HG03196 (cell line): ENCODE measurements at regions not wholly inside any gene's neighbourhood (a gene's known extent, or its start where the extent isn't known, plus 50 kb on each side); places are given as distances from the start of the nearest gene placed in this dataset.

ENCODE experiments used
- ATAC-seq: cut with Tn5 transposase; IDR thresholded peaks from one replicate; pipeline ENCODE4 v1.9.1; 2021; ENCODE audit not compliant: unreplicated experiment

DNA sequence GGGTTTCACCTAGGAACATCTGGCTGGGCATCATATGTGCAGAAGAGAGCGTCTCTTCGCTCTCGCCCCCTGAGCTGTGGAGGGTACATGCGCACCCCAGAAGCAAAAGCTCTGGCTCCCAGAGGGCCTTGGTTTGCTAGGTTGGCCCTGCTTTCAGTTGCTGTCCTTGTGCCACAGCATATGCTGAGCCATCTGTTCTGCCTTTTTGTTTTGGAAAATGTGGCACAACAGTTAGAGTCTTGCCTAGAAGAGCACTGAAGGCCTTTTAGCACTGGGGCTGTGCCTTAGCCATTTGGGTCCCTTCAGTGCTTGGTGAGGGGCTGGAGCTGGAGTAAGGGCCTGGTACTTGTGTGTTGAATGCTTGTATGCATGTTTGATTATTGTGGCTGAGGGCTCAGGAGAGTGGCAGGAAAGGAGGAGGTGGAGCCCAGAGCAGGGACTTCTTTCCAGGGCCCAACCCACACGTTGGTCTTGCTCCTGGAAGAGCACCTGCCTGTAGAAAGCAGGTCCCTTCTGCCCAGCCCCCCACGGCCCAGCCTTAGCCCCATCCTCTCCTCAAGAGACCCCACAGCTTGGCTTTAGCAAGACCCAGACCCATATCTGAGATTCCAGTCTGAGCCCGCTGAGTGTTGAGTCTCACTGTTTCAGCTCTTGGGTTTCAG, 113.7 kb downstream of the SLC25A47 start:
- ATAC-seq: no peak

DNA sequence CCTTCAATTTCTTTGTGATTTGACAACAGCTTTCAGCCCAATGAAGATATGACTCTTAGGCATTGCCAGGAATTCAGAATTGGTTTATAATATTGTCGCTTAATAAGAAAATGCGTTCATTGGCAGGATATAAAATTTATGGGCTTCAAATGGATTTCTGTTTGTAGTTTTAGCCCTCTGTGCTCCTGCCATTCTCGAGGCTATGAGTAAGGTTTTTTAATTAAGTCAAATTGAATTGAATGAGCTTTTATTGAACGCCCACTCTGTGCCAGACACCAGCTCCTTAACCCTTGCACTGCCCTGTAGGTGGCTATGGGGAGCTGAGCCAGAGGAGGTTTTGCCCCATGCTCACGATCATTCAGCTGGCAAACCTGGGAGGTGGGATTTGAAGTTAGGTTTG, 115.1 kb downstream of the SLC25A47 start:
- no peak for ATAC-seq

DNA sequence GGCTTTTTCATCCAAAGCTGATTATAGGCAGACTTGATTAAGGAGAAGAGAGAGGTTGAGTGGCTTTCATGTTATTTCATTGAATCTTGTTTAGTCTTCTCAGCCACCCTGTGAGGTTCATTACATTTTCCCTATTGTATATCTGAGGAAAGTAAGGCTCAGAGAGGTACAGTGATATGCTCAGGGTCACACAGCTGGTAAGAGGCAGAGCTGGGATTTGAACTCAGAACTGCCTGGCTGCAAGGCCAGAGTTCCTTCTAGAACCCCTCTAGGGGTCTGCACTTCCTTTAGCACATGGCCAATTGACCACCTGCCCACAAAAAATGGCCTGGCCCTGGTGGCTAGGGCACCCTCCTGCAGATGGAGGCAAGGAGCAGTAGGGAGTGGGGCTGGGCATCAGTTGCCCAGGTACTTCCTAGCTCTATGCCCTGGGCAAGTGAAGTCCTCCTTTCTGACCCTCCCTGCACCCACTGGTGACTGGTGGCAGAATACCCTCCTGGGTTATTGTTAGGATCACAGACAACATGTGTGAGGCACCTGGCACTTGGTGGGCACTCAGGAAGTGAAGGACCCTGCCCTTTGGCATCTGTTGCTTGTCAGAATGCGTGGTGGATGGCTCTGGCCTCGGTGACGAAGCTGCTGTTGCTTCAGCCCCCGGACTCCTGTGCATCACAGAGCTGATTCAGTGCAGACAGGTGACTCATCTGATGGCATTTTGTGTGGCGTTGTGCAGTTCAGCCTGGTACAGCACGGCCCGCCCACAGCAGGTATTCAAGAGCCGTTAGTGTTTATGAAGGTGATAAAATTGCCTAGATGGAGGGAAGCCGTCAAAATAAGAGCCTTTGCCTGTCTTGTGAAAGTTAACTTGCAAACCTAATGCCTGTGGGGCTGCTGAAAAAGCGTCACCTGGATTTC, 115.8 kb downstream of the SLC25A47 start:
- ATAC-seq: no peak

DNA sequence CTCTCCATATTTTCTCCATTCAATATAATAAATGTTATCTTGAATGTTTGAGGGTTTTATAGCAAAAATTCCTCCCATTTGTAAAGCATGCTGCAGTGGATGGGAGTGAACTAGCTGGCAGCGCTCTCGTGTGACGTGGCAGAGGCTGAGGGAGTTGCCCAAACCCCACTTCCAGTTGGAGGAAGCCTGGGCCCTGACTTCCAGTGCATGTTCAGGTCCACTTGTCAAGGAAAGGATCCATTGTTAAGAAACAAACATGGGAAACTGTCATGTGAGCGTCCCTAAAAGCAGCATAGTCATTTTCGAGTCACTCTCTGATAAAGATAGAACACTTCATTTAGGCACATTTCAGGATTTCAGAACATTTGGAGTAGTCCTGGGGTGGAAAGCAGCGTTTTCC, 116.6 kb downstream of the SLC25A47 start:
- no peak for ATAC-seq

DNA sequence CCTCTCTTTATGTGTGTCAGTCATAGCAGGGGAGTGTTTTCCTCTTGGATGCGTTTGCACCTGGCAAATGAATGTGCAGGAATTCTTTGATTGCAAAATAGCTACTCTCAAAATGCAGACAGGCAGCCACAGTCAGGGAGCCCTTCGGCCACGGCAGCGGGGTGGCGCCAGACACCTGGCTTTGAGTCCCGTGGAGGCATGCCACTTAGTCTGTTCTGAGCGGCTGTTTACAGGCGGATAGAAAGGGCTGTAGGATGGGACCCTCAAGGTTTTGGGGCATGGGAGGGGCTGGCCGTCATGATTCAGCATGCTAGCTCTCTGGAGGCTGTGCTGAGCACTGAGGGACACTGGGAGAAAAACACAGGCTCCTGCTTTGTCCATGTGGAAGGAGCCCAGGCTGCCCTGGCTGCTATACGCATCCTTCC, 117.1 kb downstream of the SLC25A47 start:
- no peak for ATAC-seq

DNA sequence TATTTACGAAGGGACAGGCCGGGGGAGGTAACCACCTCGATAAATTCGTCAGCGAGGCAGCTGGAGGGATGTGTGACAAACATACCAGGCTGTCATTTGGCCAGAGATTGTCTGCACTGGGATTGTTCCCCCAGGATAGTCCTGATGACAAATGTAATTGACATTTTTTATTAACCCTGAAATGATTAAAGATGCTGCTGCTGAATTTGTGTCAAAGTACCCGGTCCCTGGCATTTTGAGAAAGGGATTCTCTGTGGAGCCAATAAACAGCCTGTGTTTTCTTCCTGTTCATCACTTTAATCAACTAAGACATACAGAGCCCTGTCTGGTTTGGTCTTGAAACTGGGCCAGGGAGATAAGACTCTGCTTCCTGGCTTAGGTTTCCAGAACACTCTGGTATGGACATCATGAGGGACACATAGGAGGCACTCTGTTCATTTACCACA, 117.6 kb downstream of the SLC25A47 start:
- ATAC-seq: no peak

DNA sequence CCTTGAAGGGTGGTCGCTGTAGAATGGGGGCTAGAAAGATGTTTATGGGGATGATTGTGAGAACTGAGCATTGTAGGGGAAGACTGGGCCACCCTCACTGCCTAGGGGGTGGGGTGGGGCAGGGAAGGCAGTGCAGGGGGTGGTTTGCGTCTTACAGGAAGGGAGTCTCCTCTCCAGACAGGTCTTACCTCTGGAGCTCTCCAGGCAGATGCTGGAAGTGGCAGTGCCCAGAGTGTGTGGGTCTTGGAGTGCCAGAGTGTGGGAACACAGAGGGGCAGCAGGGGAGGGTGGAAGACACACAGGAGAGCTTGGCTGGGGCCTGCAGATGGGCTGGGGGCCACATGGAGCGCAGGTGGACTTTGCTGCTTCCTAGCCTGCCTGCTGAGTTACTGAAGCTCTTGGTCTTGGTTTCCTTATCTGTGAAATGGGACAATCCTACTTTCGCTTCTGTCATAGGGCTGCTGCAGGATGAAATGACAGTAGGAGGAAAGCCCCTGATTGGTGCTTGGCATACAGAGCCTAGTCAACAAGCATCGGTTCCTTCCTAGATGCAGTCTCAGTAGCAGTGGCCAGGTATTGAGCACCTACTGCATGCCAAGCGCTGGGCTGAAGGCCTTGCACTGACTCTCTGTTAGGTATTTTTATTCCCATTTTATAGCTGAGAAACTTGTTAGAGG, 118.3 kb downstream of the SLC25A47 start:
- no peak for ATAC-seq

DNA sequence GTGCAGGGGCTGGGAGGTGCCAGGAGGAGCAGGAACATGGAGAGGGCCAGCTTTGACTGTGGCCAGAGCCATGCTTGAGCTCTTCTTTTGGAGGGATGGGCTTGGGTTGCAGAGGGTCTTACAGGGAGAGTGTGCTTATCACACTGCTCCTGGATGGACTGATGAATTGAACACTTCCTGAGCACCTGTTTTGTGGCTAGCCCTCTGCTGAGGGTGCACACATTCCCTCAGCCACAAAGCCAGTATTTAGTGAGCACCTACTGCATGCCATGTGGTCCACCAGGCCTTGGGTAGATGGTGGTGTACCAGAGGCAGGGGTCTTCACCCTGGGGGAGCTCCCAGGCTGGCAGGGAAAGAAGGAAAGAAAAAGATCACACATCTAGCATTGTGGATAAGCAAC, 118.9 kb downstream of the SLC25A47 start:
- no peak for ATAC-seq

DNA sequence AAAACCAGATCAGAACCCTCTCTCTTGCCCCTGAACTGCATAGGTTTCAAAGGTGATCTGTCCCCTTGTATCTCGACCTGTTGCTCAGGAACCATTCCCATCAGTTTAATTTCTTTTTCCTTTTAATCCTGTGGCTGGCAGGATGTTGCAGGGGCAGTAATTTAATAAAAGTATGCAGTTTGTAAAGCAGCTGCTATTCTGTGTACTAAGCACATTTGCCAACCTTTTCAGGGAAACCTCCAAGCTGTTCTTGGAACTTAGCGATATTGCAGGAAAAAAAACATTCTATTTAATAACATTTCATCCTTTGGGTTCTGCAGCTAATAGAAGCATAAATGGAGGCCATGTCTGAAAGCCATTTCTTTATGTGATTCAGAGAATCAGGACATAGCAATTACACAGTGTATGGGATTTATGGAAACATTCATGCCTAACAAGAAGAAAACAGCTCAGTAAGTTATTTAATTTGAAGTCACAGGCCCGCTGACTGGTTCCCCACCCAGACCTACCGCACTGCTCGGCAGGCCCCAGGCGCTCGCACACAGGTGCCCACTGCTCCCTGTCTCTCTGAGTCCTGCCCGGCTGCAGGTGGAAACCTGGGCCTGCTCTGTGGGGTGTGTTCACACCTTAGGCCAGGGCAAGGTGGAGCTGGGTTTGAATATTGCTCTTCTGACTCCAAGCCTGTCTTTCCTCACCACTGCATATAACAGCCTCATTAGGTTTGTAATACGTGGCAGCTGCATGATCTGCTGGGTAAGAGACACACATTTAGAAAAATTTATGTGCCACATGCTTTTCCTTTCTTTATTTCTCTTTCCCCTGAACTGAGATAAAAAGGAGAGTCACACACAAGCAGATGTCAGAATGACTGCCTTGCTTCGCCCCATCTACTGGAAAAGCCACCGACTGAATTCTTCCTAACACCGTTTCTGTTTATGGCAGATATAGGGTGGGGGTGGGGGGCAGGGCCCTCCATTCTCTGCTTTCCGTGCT, 119.7 kb downstream of the SLC25A47 start:
- ATAC-seq: no peak

DNA sequence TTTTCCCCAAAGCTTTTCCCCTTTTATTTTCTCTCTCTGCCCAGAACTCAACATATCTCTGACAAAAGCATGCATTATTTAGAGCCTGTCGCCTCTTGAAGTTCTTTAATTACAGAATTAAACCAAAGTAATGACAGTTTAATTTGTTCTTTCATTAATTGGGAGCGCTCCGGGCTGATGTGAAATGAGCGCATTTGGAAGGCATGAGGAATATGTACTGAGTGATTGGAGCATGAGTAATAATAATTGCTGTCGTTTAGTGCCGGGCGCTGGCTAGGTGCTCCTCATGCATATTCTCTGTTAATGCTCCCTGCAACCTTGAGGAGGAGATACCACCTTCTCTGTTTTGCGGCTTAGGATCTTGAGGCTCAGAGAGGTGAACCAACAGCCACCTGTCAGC, 120.5 kb downstream of the SLC25A47 start:
- ATAC-seq: no peak

DNA sequence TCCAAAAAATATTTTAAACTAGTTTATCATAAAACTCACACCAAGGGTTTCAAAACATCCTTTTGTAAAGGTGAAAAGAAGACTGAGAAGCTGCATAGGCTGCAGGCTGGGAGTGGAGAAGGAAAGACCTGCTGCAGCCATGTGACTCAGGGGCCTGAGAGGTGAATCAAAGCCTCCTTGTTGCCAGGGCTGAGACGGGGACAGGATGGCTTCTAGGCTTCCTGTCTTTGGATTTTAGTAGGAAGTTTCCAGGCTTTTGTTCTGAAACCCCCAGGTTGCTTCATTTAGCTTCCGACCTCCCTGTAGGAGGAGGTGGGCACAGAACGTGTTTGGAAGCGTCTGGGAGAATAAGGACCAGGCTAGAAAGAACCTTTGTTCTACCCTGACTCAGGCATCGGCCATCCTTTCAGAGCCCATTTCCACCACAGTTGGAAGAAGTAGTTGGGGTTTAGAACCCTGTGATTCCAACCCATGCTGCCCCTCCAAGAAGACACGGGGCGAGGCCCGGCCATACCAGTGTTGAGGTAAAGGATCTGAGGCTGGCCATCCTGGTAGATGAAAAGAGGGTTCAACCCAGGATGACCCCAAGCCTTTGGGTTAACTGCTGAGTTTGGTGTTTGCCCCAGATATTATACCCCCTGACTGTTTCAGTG, 122.4 kb downstream of the SLC25A47 start:
- no peak for ATAC-seq

DNA sequence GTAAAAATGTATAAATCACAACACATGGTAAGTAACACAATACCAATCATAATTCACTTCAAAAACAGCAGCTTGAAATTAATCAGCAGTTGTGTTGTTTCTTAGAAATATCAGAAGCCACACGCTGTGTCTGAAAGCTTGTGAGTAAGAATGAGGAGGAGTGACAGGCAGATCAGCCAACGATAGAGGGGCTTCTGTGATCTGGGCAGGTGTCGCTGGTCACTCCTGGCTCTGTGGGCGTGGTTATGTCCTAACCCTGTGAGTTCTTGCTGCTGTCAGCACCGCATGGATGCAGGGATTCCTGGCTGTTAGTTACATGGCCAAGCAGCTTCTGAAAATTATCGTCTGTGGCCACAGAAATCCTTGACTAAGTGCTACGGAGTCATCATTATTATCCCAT, 123.4 kb downstream of the SLC25A47 start:
- ATAC-seq: no peak

DNA sequence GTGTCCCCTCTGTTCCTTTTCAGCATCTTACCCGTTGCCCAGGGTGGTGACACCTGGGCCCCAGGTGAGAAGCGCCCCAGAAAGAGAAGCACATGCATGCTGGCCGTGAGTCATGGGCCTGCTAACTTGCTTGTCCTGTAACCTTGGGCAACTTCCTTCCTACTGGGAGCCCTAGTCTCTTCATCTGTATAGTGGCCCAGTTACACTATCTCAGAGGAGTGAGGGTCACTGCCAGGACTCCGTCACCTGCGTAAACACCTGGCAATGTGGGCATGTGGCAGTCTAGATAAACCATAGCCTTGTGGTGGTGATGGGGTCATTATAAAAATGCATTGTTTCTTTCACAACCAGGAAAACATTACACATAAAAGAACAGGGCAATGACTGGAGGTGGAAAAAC, 125.2 kb downstream of the SLC25A47 start:
- no peak for ATAC-seq

DNA sequence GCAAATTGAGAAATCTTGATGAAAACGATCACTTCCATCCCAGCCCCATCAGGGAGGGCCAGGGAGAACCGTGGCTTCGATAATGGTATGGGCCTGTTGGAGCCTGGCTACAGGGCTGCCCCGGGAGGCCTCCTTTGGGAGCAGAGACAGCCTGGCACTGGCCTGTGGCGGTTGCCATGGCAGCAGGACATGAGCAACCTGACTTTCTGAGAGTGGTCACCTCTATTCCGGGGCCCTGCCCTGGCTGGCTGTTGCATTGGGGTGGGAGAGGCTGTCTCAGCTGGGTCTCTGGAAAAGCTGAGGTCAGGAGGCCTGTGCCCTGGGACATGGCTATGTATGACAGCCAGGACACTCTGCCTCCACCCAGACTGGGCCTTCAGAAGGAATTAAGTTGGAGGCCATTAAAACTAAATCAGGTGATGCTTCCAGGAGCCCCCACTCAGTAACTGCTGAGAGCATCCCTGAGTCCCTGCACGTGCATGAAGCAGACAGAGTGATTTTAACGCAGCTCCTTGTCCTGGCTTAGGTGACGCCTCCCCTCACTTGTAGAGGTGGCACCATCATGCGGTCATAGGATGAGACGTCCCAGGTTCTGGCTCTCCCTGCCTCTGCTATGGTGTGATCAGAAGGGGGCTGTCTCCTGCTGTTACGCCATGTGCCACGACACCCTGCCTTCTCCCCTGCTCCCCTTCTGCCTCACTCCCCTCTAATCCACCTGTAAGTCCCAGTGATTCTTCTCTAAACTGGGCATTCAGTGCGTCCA, 126.3 kb downstream of the SLC25A47 start:
- no peak for ATAC-seq

DNA sequence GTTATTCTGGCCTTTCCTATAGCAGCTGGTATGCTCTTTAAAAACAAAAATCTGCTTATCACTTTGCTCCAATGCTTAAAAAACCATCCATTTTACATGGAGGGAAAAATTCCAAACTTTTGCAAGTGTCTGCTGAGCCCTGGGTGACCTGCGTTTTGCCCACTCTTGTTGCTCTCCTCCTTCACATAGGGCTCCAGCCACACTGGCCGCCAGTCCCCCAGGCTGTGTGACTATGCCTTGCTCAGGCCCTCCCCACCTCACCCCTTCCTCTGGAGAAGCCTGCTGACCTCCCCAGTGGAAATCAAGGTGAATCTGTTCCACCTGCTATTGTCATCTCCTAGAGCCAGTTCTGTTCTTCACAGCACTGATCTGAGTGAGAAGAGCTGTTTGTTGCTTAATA, 126.9 kb downstream of the SLC25A47 start:
- ATAC-seq: no peak

DNA sequence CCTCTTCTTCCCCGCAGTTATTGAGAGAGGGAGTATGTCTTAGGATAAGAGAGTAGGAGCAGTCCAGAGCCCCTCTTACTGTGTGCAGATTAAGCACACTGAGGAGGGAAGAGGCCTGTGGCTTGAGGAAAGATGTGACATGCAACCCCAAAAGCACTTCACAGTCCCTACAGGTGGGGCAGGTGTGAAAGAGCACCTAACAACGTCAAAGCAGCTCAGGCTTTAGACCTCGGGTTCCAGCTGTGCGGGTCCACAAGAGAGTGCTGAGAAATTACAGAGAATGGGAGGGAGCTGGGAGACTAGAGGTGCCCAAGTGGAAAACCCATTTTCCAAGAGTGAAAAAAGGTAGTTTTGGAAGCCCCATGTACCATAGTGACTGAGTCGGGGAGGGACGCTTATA, 127.6 kb downstream of the SLC25A47 start:
- ATAC-seq: no peak

DNA sequence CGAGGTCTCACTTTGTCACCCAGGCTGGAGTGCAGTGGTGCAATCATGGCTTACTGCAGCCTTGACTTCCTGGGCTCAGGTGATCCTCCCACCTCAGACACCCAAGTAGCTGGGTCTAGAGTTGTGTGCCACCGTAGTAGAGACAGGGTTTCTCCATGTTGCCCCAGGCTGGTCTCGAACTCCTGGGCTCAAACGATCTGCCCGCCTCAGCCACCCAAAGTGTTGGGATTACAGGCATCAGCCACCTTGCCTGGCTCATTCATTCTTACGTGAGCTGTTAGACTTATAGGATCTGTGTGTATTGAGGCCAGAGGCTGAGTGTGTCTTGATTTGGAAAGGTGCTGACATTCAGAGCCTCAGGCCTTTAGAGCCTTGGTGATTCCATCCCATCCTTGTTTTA, 128.1 kb downstream of the SLC25A47 start:
- ATAC-seq: no peak

DNA sequence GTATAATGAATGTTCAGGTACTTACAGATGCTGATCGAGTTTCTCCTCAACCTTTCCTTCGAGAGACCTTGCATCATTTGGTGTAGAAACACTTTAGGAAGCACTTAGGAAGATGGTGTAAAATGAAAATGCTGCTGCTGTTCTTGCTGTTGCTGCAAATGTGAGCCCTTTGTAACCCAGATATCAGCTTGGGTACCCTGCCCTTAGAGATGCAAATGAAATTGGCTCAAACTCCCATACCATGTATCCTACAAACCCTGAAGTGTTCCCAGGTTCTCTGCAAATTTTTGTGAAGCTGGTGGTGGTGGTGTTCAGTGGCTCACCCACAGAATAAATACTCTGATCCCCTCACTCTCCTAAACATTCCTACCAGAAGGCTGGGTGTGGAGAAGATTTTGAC, 130.8 kb downstream of the SLC25A47 start:
- ATAC-seq: no peak

DNA sequence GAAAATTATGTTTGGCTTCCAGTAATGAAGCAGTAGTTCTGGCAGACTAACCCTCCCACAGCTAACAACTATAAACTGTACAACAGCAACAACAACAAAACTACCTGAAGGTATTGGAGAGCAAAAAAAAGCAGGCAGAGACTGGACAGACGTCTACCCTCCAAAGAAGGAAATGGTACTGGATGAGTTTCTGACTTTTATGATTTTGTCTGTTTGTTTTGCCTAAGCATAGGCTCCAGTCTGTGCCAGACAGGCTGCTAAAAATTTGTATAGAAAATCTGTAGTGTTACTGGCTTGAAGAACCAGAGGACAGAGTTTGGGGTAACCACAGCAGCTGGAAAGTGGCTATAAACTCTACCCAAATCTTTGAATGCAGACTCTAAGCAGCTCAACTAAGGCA, 131.3 kb downstream of the SLC25A47 start:
- ATAC-seq: no peak
